ENCODE measurements at regions not wholly inside any gene's neighbourhood (a gene's known extent, or its start where the extent isn't known, plus 50 kb on each side); places are given as distances from the start of the nearest gene placed in this dataset.

DNA sequence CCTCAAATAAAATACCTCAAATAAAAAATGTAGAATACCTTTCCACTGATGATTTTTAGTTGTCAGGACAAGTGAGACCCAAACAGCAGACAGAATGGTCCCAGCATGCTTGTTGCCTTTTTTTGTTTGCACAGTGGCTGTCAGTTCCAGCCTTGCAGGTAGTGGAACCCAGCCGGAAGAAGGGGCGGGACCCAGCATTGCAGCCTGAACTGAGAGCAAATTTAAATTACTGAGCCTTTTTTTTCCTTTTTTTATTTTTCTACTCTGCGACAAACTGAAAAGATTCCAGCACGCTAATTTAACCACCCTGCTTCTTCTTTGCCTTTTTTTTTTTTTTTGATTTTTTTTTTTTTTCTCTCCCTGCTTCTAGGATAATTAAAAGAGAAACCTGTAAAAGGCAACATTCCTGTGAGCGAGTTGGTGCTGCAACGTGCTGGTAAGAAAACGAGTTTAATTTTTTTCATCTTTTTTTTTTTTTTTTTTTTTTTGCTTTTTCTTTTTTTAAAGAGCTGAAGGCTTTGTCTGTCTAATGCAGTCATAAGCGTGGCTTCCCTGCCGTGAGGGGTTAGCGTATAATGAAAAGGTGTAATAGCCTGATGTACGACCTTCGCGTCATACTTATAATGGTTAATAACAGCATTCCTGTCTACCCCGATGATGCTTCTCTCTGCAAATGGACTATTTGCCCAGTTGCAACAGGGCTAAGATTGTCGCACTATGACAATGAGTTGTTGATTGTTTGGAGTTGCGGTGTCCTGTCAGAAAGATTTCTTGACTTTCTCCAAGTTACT lies 555.3 kb upstream of the CELF2 start:
- Mint-ChIP-seq H3K9me3 (no peaks in the 10 kb centered on the region), H3K27ac (no peak overlapping the region), H3K4me1 (no peaks in the 10 kb centered on the region), H3K27me3 (peaks cover 4 to 12% (median 10%) of the 10 kb centered on the region in 5 donors), H3K4me3 (no peak overlapping the region), H3K36me3 (no peaks in the 10 kb centered on the region)
- DNase-seq, result no peak
- ATAC-seq, result no peak
- POLR2A ChIA-PET, result no interaction called here

DNA sequence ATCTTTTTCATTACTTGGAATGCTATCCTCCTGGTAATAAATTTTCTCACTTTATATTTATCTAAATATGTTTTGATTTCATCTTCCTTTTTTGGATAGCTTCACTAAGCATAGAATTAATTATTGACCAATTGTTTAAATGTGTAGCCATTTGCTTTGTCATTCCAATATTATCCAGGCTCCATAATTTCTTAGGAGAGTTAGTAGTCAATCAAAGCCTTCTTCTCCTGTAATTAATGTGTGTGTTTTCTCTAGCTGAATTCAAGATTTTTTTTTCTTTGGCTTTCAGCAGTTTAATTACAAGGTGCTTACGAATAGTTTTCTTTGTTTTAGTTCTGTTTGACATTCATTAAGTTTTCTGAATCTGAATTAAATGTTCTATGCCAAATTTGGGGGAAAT lies 545.9 kb upstream of the CELF2 start:
- Mint-ChIP-seq H3K27me3 (peaks cover 3 to 20% (median 12%) of the 10 kb centered on the region in 5 donors), H3K4me3 (no peak overlapping the region), H3K9me3 (peaks cover 0 to 11% (median 8%) of the 10 kb centered on the region in 9 donors), H3K27ac (no peak overlapping the region), H3K36me3 (no peaks in the 10 kb centered on the region), H3K4me1 (no peaks in the 10 kb centered on the region)
- DNase-seq, result no peak
- ATAC-seq, result no peak
- POLR2A ChIA-PET, result no interaction called here

DNA sequence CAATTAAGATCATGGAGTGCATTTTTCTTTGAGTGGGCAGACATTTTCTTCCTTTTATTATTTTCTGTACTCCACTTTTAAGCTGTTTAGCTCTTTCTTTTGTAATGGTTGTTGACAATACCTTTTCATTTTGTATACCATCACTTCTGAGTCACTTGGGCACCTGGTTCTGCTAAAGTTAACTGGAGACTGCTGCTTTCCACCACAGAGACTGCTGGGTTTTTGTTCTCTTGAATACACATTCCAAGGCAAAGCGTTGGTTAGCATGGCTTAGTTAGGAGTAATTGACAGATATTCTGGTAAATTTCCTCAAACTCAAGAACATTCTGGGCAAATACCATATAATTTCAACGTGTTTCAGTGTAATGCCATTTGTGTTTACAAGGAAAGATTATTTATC lies 541.9 kb upstream of the CELF2 start:
- POLR2A ChIA-PET, result no interaction called here
- H3K4me1 Mint-ChIP-seq, result no peaks in the 10 kb centered on the region
- no peaks in the 10 kb centered on the region for H3K36me3 Mint-ChIP-seq
- no peak for DNase-seq
- peaks cover 0 to 11% (median 8%) of the 10 kb centered on the region in 9 donors for H3K9me3 Mint-ChIP-seq
- no peak for ATAC-seq
- H3K27me3 Mint-ChIP-seq, result peaks cover 6 to 46% (median 15%) of the 10 kb centered on the region in 5 donors
- no peak overlapping the region for H3K27ac Mint-ChIP-seq
- H3K4me3 Mint-ChIP-seq, result no peak overlapping the region

DNA sequence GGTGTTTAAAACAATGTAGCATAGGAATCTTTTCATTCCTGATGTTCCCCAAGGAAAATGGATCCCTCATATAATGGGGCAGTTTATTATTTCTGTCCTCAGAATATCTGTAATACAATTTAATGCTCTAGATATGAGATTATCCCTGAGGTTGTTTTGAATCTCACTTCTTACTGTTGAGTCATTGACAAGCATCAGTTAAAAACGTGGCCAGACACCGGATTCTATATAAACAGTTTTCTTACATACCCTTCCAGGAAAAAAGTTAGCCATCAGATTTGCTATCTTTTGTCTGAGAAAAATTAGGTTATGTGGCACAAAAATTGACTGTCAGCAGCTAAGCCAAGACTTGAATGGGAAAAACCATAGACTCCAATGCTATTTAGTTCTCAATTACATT lies 539.8 kb upstream of the CELF2 start:
- H3K27ac Mint-ChIP-seq, result no peak overlapping the region
- no peaks in the 10 kb centered on the region for H3K4me1 Mint-ChIP-seq
- DNase-seq, result no peak
- no peak for ATAC-seq
- H3K9me3 Mint-ChIP-seq, result peaks cover 0 to 6% (median 4%) of the 10 kb centered on the region in 9 donors
- no peak overlapping the region for H3K4me3 Mint-ChIP-seq
- POLR2A ChIA-PET, result no interaction called here
- no peaks in the 10 kb centered on the region for H3K36me3 Mint-ChIP-seq
- H3K27me3 Mint-ChIP-seq, result peaks cover 6 to 60% (median 14%) of the 10 kb centered on the region in 5 donors

DNA sequence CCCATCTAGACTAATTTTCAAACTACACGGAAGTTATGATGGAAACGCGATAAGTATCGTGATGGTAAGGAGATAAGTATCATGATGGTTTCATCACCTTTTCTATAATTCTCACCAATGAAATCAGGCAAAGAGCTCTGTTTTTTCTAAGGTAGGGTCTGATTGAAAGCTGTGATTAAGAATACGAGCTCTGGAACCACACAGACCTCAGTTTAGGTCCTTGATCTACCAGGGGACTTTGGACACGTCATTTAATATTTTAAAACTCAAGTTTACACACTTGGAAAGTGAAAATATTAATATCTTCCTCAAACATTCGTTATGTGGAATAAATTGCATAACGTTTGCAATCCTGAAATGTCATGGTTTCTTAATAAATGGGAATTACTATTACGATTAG lies 538.2 kb upstream of the CELF2 start:
- no peak for DNase-seq
- Mint-ChIP-seq H3K36me3 (no peaks in the 10 kb centered on the region), H3K27me3 (peaks cover 6 to 49% (median 11%) of the 10 kb centered on the region in 5 donors), H3K27ac (no peak overlapping the region), H3K4me1 (no peaks in the 10 kb centered on the region), H3K4me3 (no peak overlapping the region), H3K9me3 (no peaks in the 10 kb centered on the region)
- POLR2A ChIA-PET, result no interaction called here
- ATAC-seq, result no peak

DNA sequence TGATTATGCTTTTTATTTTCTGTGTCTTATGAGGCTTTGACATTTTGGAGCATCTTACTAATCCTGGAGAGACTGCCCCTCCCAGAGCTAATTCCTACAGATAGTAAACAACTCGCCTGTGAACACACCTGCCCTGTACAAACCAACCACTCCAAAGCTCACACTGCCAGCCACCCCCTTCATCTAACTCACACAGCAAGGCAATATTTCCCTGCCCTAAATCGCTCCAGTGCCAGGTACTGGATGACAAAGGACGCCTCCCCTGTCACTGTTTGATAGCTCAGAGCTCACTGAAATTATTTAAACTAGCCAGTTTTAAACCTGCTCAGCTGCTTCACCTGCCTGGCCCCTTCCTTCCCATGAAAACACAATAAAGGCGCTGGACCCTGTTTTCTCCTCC lies 535.1 kb upstream of the CELF2 start:
- Mint-ChIP-seq H3K4me1 (no peaks in the 10 kb centered on the region), H3K4me3 (no peak overlapping the region), H3K9me3 (peaks cover 0 to 2% (median 0%) of the 10 kb centered on the region in 9 donors), H3K36me3 (no peaks in the 10 kb centered on the region), H3K27me3 (peaks cover 5 to 63% (median 13%) of the 10 kb centered on the region in 5 donors), H3K27ac (no peak overlapping the region)
- DNase-seq (no peak), ATAC-seq (no peak)
- POLR2A ChIA-PET, result no interaction called here

DNA sequence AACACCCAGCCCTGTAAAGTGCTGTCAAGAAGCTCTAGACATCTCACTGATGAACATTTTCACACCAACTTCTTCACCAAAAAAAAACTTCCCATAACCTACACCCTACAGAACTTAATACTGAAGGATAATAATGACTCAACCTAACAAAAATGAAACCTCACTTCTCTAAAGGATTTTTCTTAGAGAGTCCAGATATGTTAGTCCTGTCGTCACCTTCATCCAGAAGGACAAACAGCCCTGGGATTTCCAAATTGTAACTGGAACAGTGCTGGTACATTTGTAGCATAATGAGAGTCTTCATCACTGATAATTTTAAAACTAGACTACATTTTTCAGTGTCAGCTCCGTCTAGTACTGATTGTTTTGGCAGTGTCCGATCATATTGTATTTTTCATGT lies 528.6 kb upstream of the CELF2 start:
- Mint-ChIP-seq H3K4me1 (no peaks in the 10 kb centered on the region), H3K4me3 (no peak overlapping the region), H3K9me3 (peaks cover 0 to 2% (median 0%) of the 10 kb centered on the region in 9 donors), H3K36me3 (no peaks in the 10 kb centered on the region), H3K27me3 (peaks cover 5 to 38% (median 26%) of the 10 kb centered on the region in 5 donors), H3K27ac (no peak overlapping the region)
- DNase-seq, result no peak
- ATAC-seq, result no peak
- POLR2A ChIA-PET, result no interaction called here

DNA sequence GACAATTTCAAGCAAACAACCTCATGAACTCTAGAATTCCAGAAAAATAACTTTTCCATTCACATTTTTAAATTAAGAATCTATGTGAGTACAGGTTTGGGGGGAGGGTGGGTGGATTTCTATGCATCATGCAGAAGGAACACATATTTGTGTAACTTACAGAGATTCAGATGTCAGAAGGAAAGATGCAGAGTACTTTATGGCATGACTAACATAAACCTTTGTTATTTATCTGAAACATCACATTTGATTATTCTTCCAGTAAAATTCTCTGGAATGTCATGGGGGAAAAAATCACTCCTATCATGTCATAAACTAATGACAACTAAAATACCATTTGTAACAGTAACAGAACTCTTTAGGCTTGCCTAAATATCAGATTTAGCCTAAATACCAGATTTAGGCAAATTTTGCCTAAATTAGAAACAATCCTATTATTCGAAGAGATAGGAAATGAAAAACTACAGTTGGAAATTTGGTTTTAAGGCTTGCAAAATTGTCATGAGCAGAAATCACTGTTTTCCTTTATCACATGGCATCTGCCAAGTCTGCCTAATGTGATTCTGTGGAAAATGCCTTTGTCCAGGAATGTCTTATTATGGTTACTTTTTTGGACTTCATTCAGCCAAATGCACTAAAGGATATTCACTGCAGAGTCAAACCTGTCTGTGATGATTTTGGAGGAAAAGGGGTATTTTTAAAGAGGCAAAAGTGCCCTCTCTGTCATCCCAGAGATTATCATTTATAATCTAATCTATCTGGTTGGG lies 527.7 kb upstream of the CELF2 start:
- peaks cover 5 to 38% (median 26%) of the 10 kb centered on the region in 5 donors for H3K27me3 Mint-ChIP-seq
- DNase-seq (no peak), ATAC-seq (no peak)
- POLR2A ChIA-PET, result no interaction called here
- no peak overlapping the region for H3K27ac Mint-ChIP-seq
- no peaks in the 10 kb centered on the region for H3K4me1 Mint-ChIP-seq
- peaks cover 0 to 1% (median 0%) of the 10 kb centered on the region in 9 donors for H3K9me3 Mint-ChIP-seq
- no peaks in the 10 kb centered on the region for H3K36me3 Mint-ChIP-seq
- H3K4me3 Mint-ChIP-seq, result no peak overlapping the region

DNA sequence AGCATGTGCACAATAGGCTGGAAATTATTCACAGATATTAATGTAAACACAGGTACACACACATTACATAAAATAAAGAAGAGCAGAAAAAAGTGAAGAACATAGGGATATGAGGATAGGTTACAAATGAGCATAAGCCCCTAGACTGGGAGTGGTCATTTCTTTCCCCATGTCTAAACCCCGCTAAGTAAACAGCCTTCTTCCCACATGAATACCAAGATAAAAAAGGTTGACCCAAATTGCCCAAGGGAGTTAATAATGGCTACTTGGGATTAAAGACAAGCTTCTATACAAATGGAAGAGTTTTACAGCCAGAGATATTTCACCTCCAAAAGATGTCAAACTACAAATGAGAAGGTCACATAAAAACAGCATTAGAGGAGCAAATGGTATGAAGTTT lies 527.1 kb upstream of the CELF2 start:
- Mint-ChIP-seq H3K9me3 (no peaks in the 10 kb centered on the region), H3K36me3 (no peaks in the 10 kb centered on the region), H3K4me1 (no peaks in the 10 kb centered on the region), H3K27ac (no peak overlapping the region), H3K27me3 (peaks cover 5 to 35% (median 24%) of the 10 kb centered on the region in 5 donors), H3K4me3 (no peak overlapping the region)
- DNase-seq (no peak), ATAC-seq (no peak)
- POLR2A ChIA-PET, result no interaction called here

DNA sequence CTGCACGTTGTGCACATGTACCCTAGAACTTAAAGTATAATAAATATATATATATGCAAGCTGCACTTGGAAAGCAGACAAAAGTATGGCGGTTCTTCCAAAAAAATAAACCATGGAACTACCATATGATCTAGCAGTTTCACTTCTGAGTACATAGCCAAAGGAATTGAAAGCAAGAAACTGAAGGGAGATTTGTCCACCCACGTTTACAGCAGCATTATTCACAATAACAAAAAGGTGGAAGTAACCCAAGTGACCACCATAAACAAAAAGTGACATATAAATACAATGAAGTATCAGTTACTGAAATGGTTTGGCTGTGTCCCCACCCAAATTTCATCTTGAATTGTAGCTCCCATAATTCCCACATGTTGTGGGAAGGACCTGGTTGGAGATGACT lies 525.3 kb upstream of the CELF2 start:
- no peaks in the 10 kb centered on the region for H3K36me3 Mint-ChIP-seq
- no peak overlapping the region for H3K27ac Mint-ChIP-seq
- peaks cover 0 to 6% (median 0%) of the 10 kb centered on the region in 9 donors for H3K9me3 Mint-ChIP-seq
- H3K27me3 Mint-ChIP-seq, result peaks cover 5 to 39% (median 24%) of the 10 kb centered on the region in 5 donors
- DNase-seq (no peak), ATAC-seq (no peak)
- POLR2A ChIA-PET, result no interaction called here
- H3K4me1 Mint-ChIP-seq, result no peaks in the 10 kb centered on the region
- no peak overlapping the region for H3K4me3 Mint-ChIP-seq

DNA sequence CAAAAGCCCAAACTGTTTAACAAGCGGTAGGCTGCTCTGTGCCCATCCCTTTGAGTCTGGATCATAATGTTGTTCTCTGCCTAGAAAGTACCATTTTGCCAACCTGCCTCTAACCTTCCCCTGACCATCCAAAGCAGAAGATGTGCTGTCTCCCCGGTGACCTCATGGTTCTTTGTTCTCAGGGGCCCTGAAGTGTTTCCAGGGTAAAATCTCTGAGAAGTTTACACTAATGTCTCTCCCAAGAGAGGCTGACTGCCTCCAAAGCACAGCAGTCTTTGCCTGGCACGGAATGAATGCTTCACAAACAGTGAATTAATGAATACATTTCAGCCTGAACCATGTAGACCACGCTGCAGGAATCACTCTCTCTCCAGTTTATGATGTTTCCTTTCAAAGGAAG lies 523.8 kb upstream of the CELF2 start:
- peaks cover 0 to 20% (median 0%) of the 10 kb centered on the region in 9 donors for H3K9me3 Mint-ChIP-seq
- H3K27ac Mint-ChIP-seq, result no peak overlapping the region
- H3K4me1 Mint-ChIP-seq, result no peaks in the 10 kb centered on the region
- H3K36me3 Mint-ChIP-seq, result no peaks in the 10 kb centered on the region
- ATAC-seq (no peak), DNase-seq (no peak)
- no peak overlapping the region for H3K4me3 Mint-ChIP-seq
- POLR2A ChIA-PET, result no interaction called here
- H3K27me3 Mint-ChIP-seq, result peaks cover 7 to 41% (median 17%) of the 10 kb centered on the region in 5 donors

DNA sequence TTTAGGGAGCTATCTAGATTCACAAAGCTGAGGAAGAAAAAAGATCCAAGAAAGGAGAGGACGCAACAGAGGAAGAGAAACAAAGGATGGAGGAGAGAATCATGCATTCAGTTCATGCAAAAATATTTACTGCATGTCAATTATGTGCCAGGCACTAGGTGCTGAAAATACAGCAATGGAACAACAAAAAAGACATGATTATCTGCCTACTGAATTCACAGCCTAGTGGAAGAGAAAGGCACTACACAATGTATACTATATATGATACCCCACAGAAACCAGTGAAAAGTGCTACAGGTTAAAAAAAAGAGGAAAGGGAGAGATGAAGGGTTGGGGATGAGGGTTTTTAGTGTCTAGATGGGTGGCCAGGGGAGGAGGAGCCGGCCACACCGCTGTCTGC lies 520.4 kb upstream of the CELF2 start:
- Mint-ChIP-seq H3K4me1 (no peaks in the 10 kb centered on the region), H3K27me3 (peaks cover 5 to 25% (median 13%) of the 10 kb centered on the region in 5 donors), H3K4me3 (no peak overlapping the region), H3K27ac (no peak overlapping the region), H3K36me3 (no peaks in the 10 kb centered on the region), H3K9me3 (peaks cover 0 to 23% (median 9%) of the 10 kb centered on the region in 9 donors)
- ATAC-seq (no peak), DNase-seq (no peak)
- POLR2A ChIA-PET, result no interaction called here

DNA sequence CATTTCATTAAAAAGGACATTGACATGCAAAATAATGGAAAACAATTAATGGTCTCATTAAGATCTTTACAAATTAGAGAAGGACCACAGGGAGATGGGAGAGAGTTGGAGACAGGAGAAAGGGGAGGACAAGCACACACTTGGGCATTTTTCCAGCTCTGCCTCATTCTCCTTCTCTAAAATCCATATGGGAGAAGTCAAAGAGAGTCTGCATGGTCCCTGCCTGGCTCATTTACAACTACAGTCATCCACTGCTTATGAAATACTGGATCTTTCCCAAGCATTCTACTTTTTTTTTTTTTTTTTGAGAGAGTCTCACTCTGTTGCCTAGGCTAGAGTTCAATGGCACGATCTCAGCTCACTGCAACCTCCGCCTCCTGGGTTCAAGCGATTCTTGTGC lies 518.9 kb upstream of the CELF2 start:
- no peak for ATAC-seq
- H3K4me3 Mint-ChIP-seq, result no peak overlapping the region
- peaks cover 0 to 23% (median 9%) of the 10 kb centered on the region in 9 donors for H3K9me3 Mint-ChIP-seq
- H3K27ac Mint-ChIP-seq, result no peak overlapping the region
- H3K4me1 Mint-ChIP-seq, result no peaks in the 10 kb centered on the region
- peaks cover 5 to 27% (median 8%) of the 10 kb centered on the region in 5 donors for H3K27me3 Mint-ChIP-seq
- H3K36me3 Mint-ChIP-seq, result no peaks in the 10 kb centered on the region
- no peak for DNase-seq
- POLR2A ChIA-PET, result no interaction called here

Data from naive thymus-derived CD8-positive, alpha-beta T cell (primary cell).